Psoas muscle (tissue), 7 donors: ENCODE measurements at regions not wholly inside any gene's neighbourhood (a gene's known extent, or its start where the extent isn't known, plus 50 kb on each side); places are given as distances from the start of the nearest gene placed in this dataset.

ENCODE experiments used
- ATAC-seq, 4 donors: fragments of 200-7000 bp; cut with Tn5 transposase; one replicate each; pipeline ENCODE4 v1.9.1; 2020; ENCODE audit warnings: moderate library complexity in 3 of 4, mild to moderate bottlenecking in 2 of 4
- DNase-seq, 2 donors: peaks; one replicate each; pipeline ENCODE4 v3.0.0-alpha.2; 2020
- H3K27ac ChIP-seq: fragments of 200-600 bp; one replicate; pipeline ENCODE4 v1.8.0; 2022
- H3K27me3 ChIP-seq, 3 donors: fragments of 200-600 bp in 1 of 3; one replicate each; pipeline versions ENCODE4 v1.6.1 to v1.8.0; 2013 to 2022; ENCODE audit warnings: low read length in 2 of 3, mild to moderate bottlenecking in 2 of 3, moderate library complexity in 1 of 3; ENCODE audit not compliant: insufficient read depth in 3 of 3
- H3K36me3 ChIP-seq, 2 donors: fragments of 200-600 bp in 1 of 2; one replicate each; pipeline versions ENCODE4 v1.6.1 to v1.8.0; 2013 to 2022; ENCODE audit warnings: low read depth in 1 of 2, mild to moderate bottlenecking in 1 of 2, moderate library complexity in 1 of 2; ENCODE audit not compliant: insufficient read depth in 1 of 2
- H3K4me1 ChIP-seq: fragments of 200-600 bp; one replicate; pipeline ENCODE4 v1.8.0; 2022
- H3K4me3 ChIP-seq: fragments of 200-600 bp; one replicate; pipeline ENCODE4 v1.8.0; 2022; ENCODE audit warnings: mild to moderate bottlenecking
- H3K9me3 ChIP-seq: fragments of 200-600 bp; one replicate; pipeline ENCODE4 v1.8.0; 2022
- CTCF ChIP-seq: fragments of 200-600 bp; IDR thresholded peaks from one replicate; pipeline ENCODE4 v1.8.0; 2022; ENCODE audit warnings: antibody characterized with exemption
- WGBS, 3 donors: extraction: QIAGEN DNeasy Blood & Tissue Kit; methylation state at CpG; one replicate each; pipeline versions ENCODE4 v1.1.6 to v1.1.7; 2013; 5-methylcytosine and 5-hydroxymethylcytosine counted together
- intact Hi-C, 2 donors: fragments of 100-400 bp; cut with DNase I; formaldehyde crosslinking; loops; one replicate each; pipeline versions ENCODE4 v1.11.0 to v1.14.2; 2022
- donor health status: healthy with polysubstance abuse.
- donor health status: DM: no; HTN: no; CAD: no; lungs with moderate emphysema.
- donor health status: Bipolar disorder and iron deficiency.
- donor health status: healthy.
- donor health status: DM: yes; HTN: yes; CAD: no.
- donor health status: DM: no; HTN: no; CAD: no.
- donor health status: DM: yes; HTN: yes; CAD: no.

DNA sequence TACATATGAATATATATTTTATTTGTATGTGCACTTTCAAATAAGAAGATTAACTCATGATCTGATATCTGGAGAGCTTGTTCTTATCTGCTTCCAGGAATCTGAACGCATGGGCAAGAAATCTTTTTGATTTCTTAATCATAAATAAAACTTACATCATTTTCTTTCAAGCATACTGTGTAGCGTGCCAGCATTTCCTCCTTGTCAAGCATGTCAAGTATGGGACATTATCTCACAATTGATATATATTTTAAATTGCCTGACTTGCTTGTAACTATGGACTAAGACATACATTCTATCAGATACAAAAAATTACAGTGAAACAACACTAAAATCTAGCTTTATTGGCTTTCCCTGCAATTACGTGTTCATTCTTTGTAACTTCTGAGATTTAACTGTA is 1128.2 kb downstream of the PLA2G4A start:
- no peak overlapping the region for H3K4me3 ChIP-seq
- no peak for DNase-seq
- intact Hi-C loops, result no loop called here
- H3K27me3 ChIP-seq, result no peaks in the 10 kb centered on the region
- TF ChIP-seq CTCF, result no peak
- no peaks in the 10 kb centered on the region for H3K4me1 ChIP-seq
- no peak overlapping the region for H3K27ac ChIP-seq
- no peak for ATAC-seq
- 78 to 82% (median 81%) methylated on average over 3 of the region's 3 CpGs for WGBS, 3 donors
- no peaks in the 10 kb centered on the region for H3K36me3 ChIP-seq
- H3K9me3 ChIP-seq, result peaks cover 4% of the 10 kb centered on the region

GRCh38 chr1:187958207-187958606 is 1129.5 kb downstream of the PLA2G4A start:
- H3K27ac ChIP-seq, result no peak overlapping the region
- no peaks in the 10 kb centered on the region for H3K9me3 ChIP-seq
- no peak for DNase-seq
- H3K27me3 ChIP-seq, result no peaks in the 10 kb centered on the region
- TF ChIP-seq CTCF, result no peak
- H3K36me3 ChIP-seq, result no peaks in the 10 kb centered on the region
- no peak overlapping the region for H3K4me3 ChIP-seq
- WGBS, 3 donors, result 83 to 88% (median 87%) methylated on average over 6 of the region's 6 CpGs
- H3K4me1 ChIP-seq, result no peaks in the 10 kb centered on the region
- ATAC-seq, result no peak
- intact Hi-C loops, result no loop called here

- intact Hi-C loops, result no loop called here
- WGBS, 3 donors, result 83 to 86% (median 85%) methylated on average over 3 of the region's 3 CpGs
- Histone ChIP-seq H3K36me3 (no peaks in the 10 kb centered on the region), H3K27me3 (no peaks in the 10 kb centered on the region), H3K9me3 (no peaks in the 10 kb centered on the region), H3K27ac (no peak overlapping the region), H3K4me3 (no peak overlapping the region), H3K4me1 (no peaks in the 10 kb centered on the region)
- no peak for ATAC-seq
- DNase-seq, result no peak
- no peak for TF ChIP-seq CTCF
These were observed 1130.3 kb downstream of the PLA2G4A start for GRCh38 chr1:187959062-187959461.

DNA sequence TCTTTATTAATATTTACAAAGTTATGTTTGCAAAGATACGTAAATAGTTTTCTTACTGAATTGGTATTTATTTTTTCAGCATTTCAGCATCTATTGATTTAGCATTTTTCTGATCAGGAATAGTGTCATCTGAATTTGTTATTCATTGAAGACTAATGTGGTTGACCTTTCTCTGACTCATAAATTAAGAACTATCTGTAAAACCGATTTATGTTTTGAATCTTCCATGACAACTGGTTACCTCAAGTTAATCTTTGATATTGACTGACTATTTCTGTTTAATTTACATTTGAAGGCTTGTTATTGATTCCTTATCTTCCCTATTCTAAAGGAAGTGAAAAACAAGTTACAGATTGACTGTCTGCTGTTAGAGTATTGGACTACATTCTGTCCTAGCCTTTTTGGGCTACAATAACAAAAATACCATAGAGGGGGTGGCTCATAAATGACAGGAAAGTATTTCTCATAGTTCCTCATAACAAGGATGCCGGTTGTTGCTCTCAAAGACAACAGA is 1131.4 kb downstream of the PLA2G4A start:
- Histone ChIP-seq H3K9me3 (no peaks in the 10 kb centered on the region), H3K4me1 (no peaks in the 10 kb centered on the region), H3K27ac (no peak overlapping the region), H3K4me3 (no peak overlapping the region), H3K27me3 (no peaks in the 10 kb centered on the region), H3K36me3 (no peaks in the 10 kb centered on the region)
- intact Hi-C loops, result no loop called here
- ATAC-seq (no peak), DNase-seq (no peak)
- WGBS, 3 donors, result 83 to 86% (median 85%) methylated on average over 3 of the region's 3 CpGs
- TF ChIP-seq CTCF, result no peak

- intact Hi-C loops, result no loop called here
- no peak for DNase-seq
- no peaks in the 10 kb centered on the region for H3K36me3 ChIP-seq
- H3K4me1 ChIP-seq, result no peaks in the 10 kb centered on the region
- H3K9me3 ChIP-seq, result no peaks in the 10 kb centered on the region
- ATAC-seq, result no peak
- 41 to 59% (median 54%) methylated on average over 1 of the region's 1 CpG for WGBS, 3 donors
- H3K27ac ChIP-seq, result no peak overlapping the region
- TF ChIP-seq CTCF, result no peak
- no peaks in the 10 kb centered on the region for H3K27me3 ChIP-seq
- H3K4me3 ChIP-seq, result no peak overlapping the region
These were observed 1133.1 kb downstream of the PLA2G4A start for GRCh38 chr1:187961895-187962294.
